ENCODE measurements at regions not wholly inside any gene's neighbourhood (a gene's known extent, or its start where the extent isn't known, plus 50 kb on each side); places are given as distances from the start of the nearest gene placed in this dataset.
A peak's percentile ranks its signal among the peaks of the same experiment; 100 is the strongest.

DNA sequence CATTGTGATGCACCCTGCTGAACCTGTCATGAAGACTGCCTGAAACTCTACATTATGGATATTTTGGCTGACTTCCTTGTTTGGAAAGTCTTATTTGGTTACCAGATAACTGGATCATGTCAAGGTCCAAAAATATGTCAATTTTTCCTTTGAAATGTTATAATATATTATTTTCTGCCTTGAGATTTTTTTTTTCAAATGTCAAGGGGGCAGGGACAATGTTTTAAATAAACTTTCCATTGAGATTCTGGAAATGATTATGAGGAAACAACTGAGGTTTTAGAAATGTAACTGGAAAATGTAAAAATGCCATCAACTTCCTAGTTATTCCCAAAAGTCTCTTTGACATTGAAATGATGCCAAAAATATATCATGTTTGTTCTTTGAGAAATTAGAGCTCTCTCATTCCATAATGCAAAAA lies 117.0 kb downstream of the RFC3 start:
- Histone ChIP-seq H4K20me1 (ENCODE audit: insufficient read depth) (no peaks in the 10 kb centered on the region), H2AFZ (no peak overlapping the region), H3K9me2 (ENCODE audit: insufficient read depth) (no peaks in the 10 kb centered on the region), H3K36me3 (ENCODE audit: low read depth) (no peaks in the 10 kb centered on the region), H3K27me3 (ENCODE audit: insufficient read depth, low read depth) (no peaks in the 10 kb centered on the region), H3K79me2 (ENCODE audit: low read depth) (no peaks in the 10 kb centered on the region), H3K4me3 (no peak overlapping the region), H3K4me1 (replicated peaks; ENCODE audit: insufficient read depth) (no peaks in the 10 kb centered on the region), H3K4me2 (no peak overlapping the region), H3K27ac (no peak overlapping the region), H3F3A (ENCODE audit: insufficient read depth, low read depth) (no peaks in the 10 kb centered on the region), H3K9me3 (ENCODE audit: insufficient read depth, low read depth) (no peaks in the 10 kb centered on the region)
- no peak for TF ChIP-seq EZH2 (IDR thresholded peaks at IDR 0.05; ENCODE audit: low read depth)
- TF ChIP-seq, protein P1, sequence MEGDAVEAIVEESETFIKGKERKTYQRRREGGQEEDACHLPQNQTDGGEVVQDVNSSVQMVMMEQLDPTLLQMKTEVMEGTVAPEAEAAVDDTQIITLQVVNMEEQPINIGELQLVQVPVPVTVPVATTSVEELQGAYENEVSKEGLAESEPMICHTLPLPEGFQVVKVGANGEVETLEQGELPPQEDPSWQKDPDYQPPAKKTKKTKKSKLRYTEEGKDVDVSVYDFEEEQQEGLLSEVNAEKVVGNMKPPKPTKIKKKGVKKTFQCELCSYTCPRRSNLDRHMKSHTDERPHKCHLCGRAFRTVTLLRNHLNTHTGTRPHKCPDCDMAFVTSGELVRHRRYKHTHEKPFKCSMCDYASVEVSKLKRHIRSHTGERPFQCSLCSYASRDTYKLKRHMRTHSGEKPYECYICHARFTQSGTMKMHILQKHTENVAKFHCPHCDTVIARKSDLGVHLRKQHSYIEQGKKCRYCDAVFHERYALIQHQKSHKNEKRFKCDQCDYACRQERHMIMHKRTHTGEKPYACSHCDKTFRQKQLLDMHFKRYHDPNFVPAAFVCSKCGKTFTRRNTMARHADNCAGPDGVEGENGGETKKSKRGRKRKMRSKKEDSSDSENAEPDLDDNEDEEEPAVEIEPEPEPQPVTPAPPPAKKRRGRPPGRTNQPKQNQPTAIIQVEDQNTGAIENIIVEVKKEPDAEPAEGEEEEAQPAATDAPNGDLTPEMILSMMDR (conservative IDR thresholded peaks at IDR 0.05) = no peak
- intact Hi-C loops (cut with micrococcal nuclease; ENCODE audit: unreplicated experiment) = loop anchor here (5.0 kb wide), 1 partner anchor 142 kb away; no protein-coding TSS in a partner anchor
- DNase-seq = no peak
- POLR2A ChIA-PET (ENCODE audit: unreplicated experiment) = no interaction called here
- BruUV-seq (replicated peaks) = no TSS peak
- CTCF ChIA-PET = no interaction called here

DNA sequence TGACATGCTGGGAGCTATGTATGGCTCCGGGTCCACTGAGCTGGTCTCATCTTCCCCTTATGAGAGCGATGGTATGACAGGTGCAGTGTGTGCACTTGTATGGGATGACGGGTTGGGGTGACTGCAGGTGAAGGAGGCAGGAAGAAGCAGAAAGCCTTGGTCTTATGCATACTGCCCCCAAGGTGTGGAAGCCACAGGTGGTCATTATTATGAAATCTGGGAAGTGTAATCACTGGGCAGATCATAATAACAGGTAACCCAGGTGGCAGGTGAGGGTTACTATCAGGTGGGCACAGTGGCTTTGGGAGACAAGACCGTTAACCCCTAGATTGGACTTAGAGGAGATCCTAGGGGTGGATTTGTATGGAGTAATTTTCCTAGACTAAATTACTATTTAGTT lies 118.0 kb downstream of the RFC3 start:
- no peaks in the 10 kb centered on the region for H4K20me1 ChIP-seq (ENCODE audit: insufficient read depth)
- no peaks in the 10 kb centered on the region for H3K36me3 ChIP-seq (ENCODE audit: low read depth)
- H3K9me2 ChIP-seq (ENCODE audit: insufficient read depth) = no peaks in the 10 kb centered on the region
- POLR2A ChIA-PET (ENCODE audit: unreplicated experiment) = no interaction called here
- BruUV-seq (replicated peaks) = no TSS peak
- no peak overlapping the region for H3K27ac ChIP-seq
- intact Hi-C loops (cut with micrococcal nuclease; ENCODE audit: unreplicated experiment) = no loop called here
- no peak overlapping the region for H3K4me3 ChIP-seq
- H2AFZ ChIP-seq = no peak overlapping the region
- H3K79me2 ChIP-seq (ENCODE audit: low read depth) = no peaks in the 10 kb centered on the region
- CTCF ChIA-PET = no interaction called here
- TF ChIP-seq, protein P1 (conservative IDR thresholded peaks at IDR 0.05) = no peak
- TF ChIP-seq EZH2 (IDR thresholded peaks at IDR 0.05; ENCODE audit: low read depth) = no peak
- no peak for DNase-seq
- H3K4me1 ChIP-seq (replicated peaks; ENCODE audit: insufficient read depth) = no peaks in the 10 kb centered on the region
- no peaks in the 10 kb centered on the region for H3K27me3 ChIP-seq (ENCODE audit: insufficient read depth, low read depth)
- H3K4me2 ChIP-seq = no peak overlapping the region
- H3K9me3 ChIP-seq (ENCODE audit: insufficient read depth, low read depth) = no peaks in the 10 kb centered on the region
- no peaks in the 10 kb centered on the region for H3F3A ChIP-seq (ENCODE audit: insufficient read depth, low read depth)

DNA sequence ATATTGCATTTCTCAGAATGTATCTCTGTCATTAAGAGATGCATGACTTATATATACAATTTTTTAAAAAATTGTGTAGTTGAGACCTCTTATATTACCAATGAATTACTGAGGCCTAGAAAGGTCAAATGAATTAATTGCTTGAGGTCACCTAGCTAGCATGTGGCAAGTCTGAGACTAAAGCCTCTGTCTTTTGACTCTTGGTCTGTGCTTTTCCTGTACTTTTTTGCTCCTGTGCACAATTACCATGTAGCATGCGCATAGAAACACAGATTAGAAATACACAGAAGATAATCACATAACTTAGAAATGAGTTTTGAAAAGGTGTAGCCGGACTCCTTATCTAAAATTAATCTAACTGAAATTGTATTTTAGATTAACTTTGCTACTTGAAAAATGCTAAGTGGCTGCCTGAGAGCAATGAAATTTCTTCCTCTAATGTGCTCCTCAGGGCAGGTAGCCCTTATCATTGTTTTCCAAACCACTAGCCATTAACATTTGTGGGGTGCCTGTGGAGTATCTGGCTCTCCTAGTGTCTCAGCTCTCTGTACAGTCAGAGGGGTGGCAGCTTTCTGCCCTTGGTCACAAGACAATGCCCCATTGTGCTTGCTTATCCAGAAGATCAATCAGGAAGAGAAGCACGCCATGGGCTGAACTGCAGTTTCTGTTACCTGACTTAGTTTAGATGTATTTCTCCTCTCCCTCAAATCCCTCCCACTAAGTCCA lies 119.6 kb downstream of the RFC3 start:
- H3K9me3 ChIP-seq (ENCODE audit: insufficient read depth, low read depth) = no peaks in the 10 kb centered on the region
- no peak overlapping the region for H3K4me2 ChIP-seq
- DNase-seq = peak; percentile 15 to 35
- H3F3A ChIP-seq (ENCODE audit: insufficient read depth, low read depth) = no peaks in the 10 kb centered on the region
- no peak overlapping the region for H3K27ac ChIP-seq
- H2AFZ ChIP-seq = no peak overlapping the region
- H3K27me3 ChIP-seq (ENCODE audit: insufficient read depth, low read depth) = no peaks in the 10 kb centered on the region
- H3K79me2 ChIP-seq (ENCODE audit: low read depth) = no peaks in the 10 kb centered on the region
- BruUV-seq (replicated peaks) = no TSS peak
- no peaks in the 10 kb centered on the region for H3K9me2 ChIP-seq (ENCODE audit: insufficient read depth)
- POLR2A ChIA-PET (ENCODE audit: unreplicated experiment) = interaction anchor here (0.6 to 0.7 kb wide), 2 partner anchors 123 to 1877 kb away, joined by 4 to 15 read pairs; no protein-coding TSS in a partner anchor
- TF ChIP-seq, protein P1 (conservative IDR thresholded peaks at IDR 0.05) = no peak
- TF ChIP-seq EZH2 (IDR thresholded peaks at IDR 0.05; ENCODE audit: low read depth) = no peak
- H3K4me1 ChIP-seq (replicated peaks; ENCODE audit: insufficient read depth) = no peaks in the 10 kb centered on the region
- H4K20me1 ChIP-seq (ENCODE audit: insufficient read depth) = no peaks in the 10 kb centered on the region
- CTCF ChIA-PET = no interaction called here
- H3K4me3 ChIP-seq = no peak overlapping the region
- intact Hi-C loops (cut with micrococcal nuclease; ENCODE audit: unreplicated experiment) = no loop called here
- H3K36me3 ChIP-seq (ENCODE audit: low read depth) = no peaks in the 10 kb centered on the region
